Amniotic epithelial cell (primary cell): ENCODE measurements at regions not wholly inside any gene's neighbourhood (a gene's known extent, or its start where the extent isn't known, plus 50 kb on each side); places are given as distances from the start of the nearest gene placed in this dataset.

Experiments
- DNase-seq: peaks from one replicate; pipeline ENCODE4 v3.0.0-alpha.2; 2010; ENCODE audit warnings: low read depth

DNA sequence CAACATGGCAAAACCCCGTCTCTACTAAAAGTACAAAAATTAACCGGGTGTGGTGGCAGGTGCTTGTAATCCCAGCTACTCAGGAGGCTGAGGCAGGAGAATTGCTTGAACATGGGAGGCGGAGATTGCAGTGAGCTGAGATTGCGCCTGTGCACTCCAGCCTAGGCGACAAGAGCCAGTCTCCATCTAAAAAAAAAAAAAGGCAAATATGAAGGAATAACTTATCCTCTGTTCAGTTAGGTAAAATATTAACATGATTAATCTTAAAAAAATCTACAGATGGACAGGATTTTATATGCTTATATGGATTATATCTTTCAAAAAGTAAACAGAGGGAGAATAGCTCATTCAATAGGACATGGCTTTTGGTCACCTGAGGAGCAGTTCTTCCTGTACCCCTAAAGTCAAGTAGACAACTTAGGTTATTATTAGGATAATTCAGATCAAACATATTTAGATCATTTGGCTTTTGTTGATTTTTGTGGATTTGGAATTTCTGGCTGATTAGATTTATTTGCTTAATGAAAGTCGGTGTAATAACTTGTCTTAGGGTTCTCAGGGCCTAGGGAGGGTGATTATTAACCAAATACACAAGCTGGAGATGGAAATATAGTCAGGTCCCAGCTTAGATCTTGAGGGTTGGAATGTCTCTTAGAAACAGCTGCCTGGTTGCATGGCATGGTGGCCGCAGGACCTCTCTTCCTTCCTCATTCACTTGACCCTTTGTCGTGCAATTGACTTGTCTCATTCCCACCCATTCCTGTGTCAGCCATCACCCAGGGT lies 82.1 kb upstream of the ONECUT1 start:
- DNase-seq: no peak

DNA sequence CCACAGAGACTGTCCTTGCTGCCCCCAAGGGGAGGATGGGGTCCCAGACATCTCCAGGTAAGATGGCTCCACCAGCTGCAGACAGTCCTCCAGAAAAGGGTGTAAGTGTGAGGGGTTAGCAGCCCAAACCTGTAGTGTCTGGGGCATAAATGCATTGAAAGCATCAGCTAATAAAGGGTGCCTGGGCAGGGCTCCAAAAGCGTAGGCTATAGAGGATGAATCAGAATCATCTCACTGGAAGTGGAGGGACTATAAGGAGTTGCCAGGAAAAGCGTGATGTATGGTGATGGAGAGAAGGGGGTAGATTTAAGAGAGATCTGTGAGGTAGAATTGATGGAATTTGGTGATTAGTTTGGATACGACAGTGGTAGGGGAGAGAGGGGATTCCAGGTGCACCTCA lies 79.9 kb upstream of the ONECUT1 start:
- DNase-seq: no peak

GRCh38 chr15:52866698-52867097 lies 76.6 kb upstream of the ONECUT1 start:
- no peak for DNase-seq

GRCh38 chr15:52862677-52863076 lies 72.5 kb upstream of the ONECUT1 start:
- no peak for DNase-seq

DNA sequence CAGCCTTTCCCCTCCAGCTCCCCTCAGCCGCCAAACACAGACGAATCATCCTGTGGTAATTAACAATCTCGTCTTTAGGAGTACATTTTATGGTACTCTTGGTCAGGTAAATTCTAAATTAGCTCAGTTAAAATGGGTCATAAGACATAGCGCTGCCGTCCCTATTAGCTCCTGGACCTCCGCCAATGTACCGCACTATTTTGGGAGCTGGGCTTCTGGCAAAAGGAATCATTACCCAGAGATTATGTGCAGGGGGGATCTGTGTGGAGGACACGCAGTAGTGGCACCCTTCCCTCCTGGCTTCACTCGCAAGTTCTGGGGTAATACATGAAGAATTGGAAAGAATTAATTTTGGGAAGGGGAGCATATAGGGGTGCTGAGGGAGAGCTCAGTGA lies 68.6 kb upstream of the ONECUT1 start:
- DNase-seq: no peak

GRCh38 chr15:52857937-52858781 lies 68.0 kb upstream of the ONECUT1 start:
- DNase-seq: no peak

GRCh38 chr15:52857471-52857870 lies 67.3 kb upstream of the ONECUT1 start:
- DNase-seq: no peak

GRCh38 chr15:52856286-52856685 lies 66.2 kb upstream of the ONECUT1 start:
- no peak for DNase-seq

DNA sequence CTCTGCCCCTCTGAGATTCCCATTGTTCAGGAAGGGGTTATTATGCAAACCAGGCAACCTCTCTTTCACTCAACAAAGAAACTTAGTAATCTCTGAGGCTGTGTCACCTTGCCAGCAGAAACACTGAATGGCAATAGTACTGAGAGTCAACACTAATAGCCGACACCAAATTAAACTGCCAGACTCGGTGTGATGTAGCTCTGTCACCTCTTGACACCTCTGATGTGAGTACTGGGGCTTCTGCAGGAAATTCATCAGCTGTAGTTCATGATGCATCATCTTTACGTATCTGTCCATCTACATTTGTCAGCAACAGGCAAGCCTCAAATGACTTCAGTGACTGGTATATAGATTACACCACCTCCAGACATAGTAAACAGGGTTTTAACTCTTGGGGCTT lies 65.0 kb upstream of the ONECUT1 start:
- no peak for DNase-seq

DNA sequence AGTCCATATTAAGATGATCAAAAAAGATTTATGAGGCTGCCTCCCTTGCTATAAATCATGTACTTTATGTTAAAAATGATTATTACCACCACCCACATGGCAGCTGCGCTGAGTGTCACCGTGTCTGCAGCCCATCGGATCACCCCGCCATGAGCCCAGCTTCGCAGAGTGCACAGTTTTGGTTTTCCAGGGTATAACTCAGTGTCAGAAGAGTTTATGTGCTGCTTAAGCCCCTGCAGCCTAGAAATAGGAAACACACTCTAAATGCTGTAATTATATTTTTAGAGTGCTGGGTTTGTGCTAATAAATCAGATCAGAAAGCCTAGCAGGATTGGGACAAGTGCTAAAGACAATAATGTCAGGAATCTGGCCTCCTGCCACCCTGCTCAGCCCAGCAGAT lies 54.7 kb upstream of the ONECUT1 start:
- DNase-seq: no peak
